Cardiac septum (tissue), 1 donor: ENCODE measurements at regions not wholly inside any gene's neighbourhood (a gene's known extent, or its start where the extent isn't known, plus 50 kb on each side); places are given as distances from the start of the nearest gene placed in this dataset.

Source experiments
- DNase-seq: peaks from one replicate; pipeline ENCODE4 v3.0.0-alpha.2; 2020; ENCODE audit warnings: low spot score
- intact Hi-C: fragments of 100-400 bp; cut with DNase I; formaldehyde crosslinking; loops from one replicate; pipeline ENCODE4 v1.14.0; 2022
- donor health status: DM: no; HTN: no; CAD: no.

- peak; percentile 26 for DNase-seq
- intact Hi-C loops: no loop called here
Observed at GRCh38 chr10:121662945-121663917, 65.0 kb upstream of the FGFR2 start.

GRCh38 chr10:121662531-121662930, 64.3 kb upstream of the FGFR2 start:
- DNase-seq: no peak
- intact Hi-C loops: no loop called here

- DNase-seq: no peak
- intact Hi-C loops: no loop called here
Observed at GRCh38 chr10:121661451-121661851, 63.2 kb upstream of the FGFR2 start.

GRCh38 chr10:121659236-121659635, 61.0 kb upstream of the FGFR2 start:
- intact Hi-C loops: no loop called here
- DNase-seq: no peak

DNA sequence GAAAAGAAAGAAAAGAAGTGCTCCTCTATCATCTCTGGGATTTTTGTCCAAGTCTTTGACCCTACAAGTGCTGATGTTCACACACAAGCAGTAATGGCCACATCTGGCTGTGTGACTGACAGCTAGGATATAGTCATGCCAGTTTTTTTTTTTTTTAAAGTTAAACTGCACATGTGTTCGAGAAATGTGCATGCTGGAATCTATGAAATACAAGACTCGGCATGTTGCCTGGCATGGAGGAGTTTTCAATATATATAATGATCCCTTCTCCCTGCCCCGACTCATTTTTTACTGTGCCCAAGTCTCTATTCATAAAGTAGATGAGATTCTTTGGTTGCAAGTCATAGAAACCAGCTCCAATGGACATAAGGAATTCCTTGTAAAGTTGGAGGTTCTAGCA, 60.4 kb upstream of the FGFR2 start:
- no peak for DNase-seq
- intact Hi-C loops: no loop called here

GRCh38 chr10:121658111-121658510, 59.9 kb upstream of the FGFR2 start:
- intact Hi-C loops: no loop called here
- DNase-seq: no peak

- DNase-seq: no peak
- intact Hi-C loops: no loop called here
Observed at GRCh38 chr10:121655254-121656144, 57.3 kb upstream of the FGFR2 start.

GRCh38 chr10:121654021-121654545, 55.8 kb upstream of the FGFR2 start:
- no peak for DNase-seq
- intact Hi-C loops: no loop called here

DNA sequence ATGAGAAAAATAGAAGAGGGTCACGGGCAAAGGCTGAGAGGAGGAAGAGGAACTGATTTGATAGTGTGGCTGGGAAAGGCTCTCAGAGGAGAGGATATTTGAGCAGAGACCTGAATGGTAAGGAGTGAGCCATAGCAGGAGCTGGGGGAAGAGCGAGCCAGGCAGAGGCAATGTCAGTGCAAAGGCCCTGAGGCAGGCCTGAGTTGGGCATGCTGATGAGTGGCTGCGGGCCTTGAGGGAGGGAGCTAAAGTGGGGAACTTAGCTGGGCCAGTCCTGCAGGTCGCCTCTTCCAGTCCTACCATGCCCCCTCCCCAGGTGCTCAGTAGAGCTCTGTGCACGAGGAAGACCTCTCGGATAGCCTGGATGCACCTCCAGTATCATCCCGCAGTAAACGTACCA, 55.4 kb upstream of the FGFR2 start:
- intact Hi-C loops: no loop called here
- DNase-seq: no peak

DNA sequence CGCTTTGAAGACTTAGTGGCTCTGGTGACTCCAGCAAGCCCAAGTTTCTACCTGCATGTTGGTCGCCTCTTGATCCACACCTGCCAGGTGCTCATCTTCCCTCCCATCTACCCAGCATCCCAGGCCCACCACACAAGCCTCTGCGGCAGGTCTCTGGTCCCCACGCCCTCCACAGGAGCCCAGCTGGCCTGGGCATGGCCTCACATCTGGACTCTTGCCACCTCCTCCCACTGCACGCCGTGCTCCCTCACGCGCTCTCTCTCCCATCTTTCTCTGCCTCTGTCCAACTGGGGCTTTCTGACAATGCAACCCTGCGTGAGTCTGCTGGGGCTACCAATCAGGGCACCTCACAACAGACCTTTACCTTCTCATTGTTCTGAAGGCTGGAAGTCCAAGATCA, 50.2 kb upstream of the FGFR2 start:
- intact Hi-C loops: no loop called here
- no peak for DNase-seq

- DNase-seq: no peak
- intact Hi-C loops: no loop called here
Observed at GRCh38 chr10:121648059-121648458, 49.8 kb upstream of the FGFR2 start.
